HCT116 (cell line): ENCODE measurements at regions not wholly inside any gene's neighbourhood (a gene's known extent, or its start where the extent isn't known, plus 50 kb on each side); places are given as distances from the start of the nearest gene placed in this dataset.

Source experiments
- ATAC-seq: fragments of 200-7000 bp; cut with Tn5 transposase; 2 replicates; pipeline ENCODE4 v1.9.1; 2020; ENCODE audit warnings: mild to moderate bottlenecking, moderate library complexity
- BruUV-seq: library from RNA; stranded (reverse); fragments of 400-500 nt; replicated peaks from 2 replicates; lab custom pipeline; 2021; lab: Mats Ljungman, UMichigan
- CTCF ChIA-PET: fragments of 300-600 bp; sonication (Branson Sonifier 250); formaldehyde crosslinking; loops from one replicate; lab custom pipeline; 2021; ENCODE audit warnings: antibody characterized with exemption; lab: Charles Lee
- POLR2A ChIA-PET: fragments of 300-600, 350-600 bp; sonication (Branson Sonifier 250); formaldehyde crosslinking; loops from one replicate; lab custom pipeline; 2021; ENCODE audit warnings: antibody characterized with exemption; lab: Charles Lee
- RAD21 ChIA-PET, 2 experiments: fragments of 300-600 bp; sonication (Branson Sonifier 250); formaldehyde crosslinking; loops; one replicate each; lab custom pipeline; 2023; ENCODE audit warnings: low total read pairs in 2 of 2; ENCODE audit not compliant: uncharacterized antibody in 2 of 2, unreplicated experiment in 2 of 2, low non-redundant PET in 1 of 2; lab: Charles Lee
- DNase-seq: peaks from one replicate; pipeline ENCODE4 v3.0.0-alpha.2; 2010; ENCODE audit warnings: low read depth, low spot score
- H2AFZ ChIP-seq: fragments of 200-600 bp; shearing (Covaris generic), sonication (generic); 2 replicates; pipeline ENCODE4 v1.6.1; 2017; ENCODE audit warnings: low read depth, mixed run types, mixed read lengths, antibody characterized with exemption, low read length; ENCODE audit not compliant: poor library complexity, severe bottlenecking
- H3K27ac ChIP-seq: 2 replicates; pipeline ENCODE4 v1.5.1; 2012; ENCODE audit warnings: low read depth, low read length
- H3K27me3 ChIP-seq: fragments of 200-600 bp; sonication (generic); 2 replicates; pipeline ENCODE4 v1.6.1; 2016; ENCODE audit warnings: mixed run types, low read length, mixed read lengths; ENCODE audit not compliant: insufficient read depth
- H3K36me3 ChIP-seq, 2 experiments: fragments of 200-500 bp in 1 of 2; fragments of 200-600 bp in 1 of 2; sonication (Bioruptor generic) in 1 of 2; sonication (generic) in 1 of 2; 2 replicates each; pipeline versions ENCODE4 v1.5.1 to v1.6.1; 2014 to 2016; ENCODE audit warnings: low read length in 2 of 2, inconsistent platforms in 1 of 2, mixed read lengths in 1 of 2, mixed run types in 1 of 2; ENCODE audit not compliant: insufficient read depth in 2 of 2, control insufficient read depth in 1 of 2
- H3K4me1 ChIP-seq, 2 experiments: fragments of 200-600 bp in 1 of 2; sonication (generic) in 1 of 2; 2 replicates each; pipeline versions ENCODE4 v1.5.1 to v1.6.1; 2012 to 2017; ENCODE audit warnings: low read length in 2 of 2, inconsistent platforms in 1 of 2, mild to moderate bottlenecking in 1 of 2, mixed read lengths in 1 of 2, mixed run types in 1 of 2, moderate library complexity in 1 of 2; ENCODE audit not compliant: insufficient read depth in 2 of 2, control insufficient read depth in 1 of 2
- H3K4me2 ChIP-seq: fragments of 200-600 bp; sonication (generic); 2 replicates; pipeline ENCODE4 v1.6.1; 2017; ENCODE audit warnings: mixed run types, low read length, mixed read lengths
- H3K4me3 ChIP-seq, 2 experiments: fragments of 200-600 bp in 1 of 2; sonication (generic) in 1 of 2; replicated peaks in 1 of 2; 2 replicates each; pipeline ENCODE4 v1.5.1; 2011 to 2016; ENCODE audit warnings: low read length in 2 of 2, control low read depth in 1 of 2, low read depth in 1 of 2, mild to moderate bottlenecking in 1 of 2, mixed read lengths in 1 of 2, mixed run types in 1 of 2
- H3K79me2 ChIP-seq: fragments of 200-600 bp; sonication (generic); 2 replicates; pipeline ENCODE4 v1.6.1; 2017; ENCODE audit warnings: mild to moderate bottlenecking, mixed run types, low read length, moderate library complexity, mixed read lengths; ENCODE audit not compliant: insufficient read depth
- H3K9ac ChIP-seq: fragments of 200-600 bp; sonication (generic); 2 replicates; pipeline ENCODE4 v1.6.1; 2016; ENCODE audit warnings: low read length, mixed read lengths
- H3K9me2 ChIP-seq: fragments of 200-600 bp; sonication (generic), shearing (Covaris generic); 2 replicates; pipeline ENCODE4 v1.6.1; 2017; ENCODE audit warnings: mixed run types, mild to moderate bottlenecking, moderate library complexity; ENCODE audit not compliant: insufficient read depth
- H3K9me3 ChIP-seq, 2 experiments: fragments of 200-500 bp in 1 of 2; fragments of 200-600 bp in 1 of 2; sonication (Bioruptor generic) in 1 of 2; sonication (generic) in 1 of 2; 2 replicates each; pipeline ENCODE4 v1.6.1; 2014 to 2017; ENCODE audit warnings: low read length in 2 of 2, mixed read lengths in 2 of 2, inconsistent platforms in 1 of 2, low read depth in 1 of 2, mild to moderate bottlenecking in 1 of 2, mixed run types in 1 of 2, moderate library complexity in 1 of 2; ENCODE audit not compliant: control insufficient read depth in 1 of 2, insufficient read depth in 1 of 2
- H4K20me1 ChIP-seq: fragments of 200-600 bp; sonication (generic), shearing (Covaris generic); 2 replicates; pipeline ENCODE4 v1.6.1; 2017; ENCODE audit warnings: mixed run types, mild to moderate bottlenecking, moderate library complexity; ENCODE audit not compliant: insufficient read depth
- CEBPB ChIP-seq: IDR thresholded peaks from 2 replicates; pipeline ENCODE4 v1.6.1; 2012; ENCODE audit warnings: low read depth
- CTCF ChIP-seq, 3 experiments: fragments of 200-600 bp in 1 of 3; sonication (generic) in 1 of 3; IDR thresholded peaks in 2 of 3; conservative IDR thresholded peaks in 1 of 3; 2 replicates each; pipeline ENCODE4 v1.5.1; 2012 to 2017; ENCODE audit warnings: low read depth in 2 of 3, low read length in 2 of 3, antibody characterized with exemption in 1 of 3, borderline replicate concordance in 1 of 3, control low read depth in 1 of 3, mild to moderate bottlenecking in 1 of 3, mixed read lengths in 1 of 3, mixed run types in 1 of 3, moderate library complexity in 1 of 3; ENCODE audit not compliant: insufficient read depth in 1 of 3
- EGR1 ChIP-seq: IDR thresholded peaks from 2 replicates; pipeline ENCODE4 v1.6.1; 2012; ENCODE audit warnings: low read depth
- ELF1 ChIP-seq: IDR thresholded peaks from 2 replicates; pipeline ENCODE4 v1.6.1; 2012; ENCODE audit warnings: low read depth, borderline replicate concordance
- EZH2 ChIP-seq: fragments of 200-600 bp; sonication (generic); IDR thresholded peaks from 2 replicates; pipeline ENCODE4 v1.6.1; 2017; ENCODE audit warnings: antibody characterized with exemption, mixed run types
- EZH2phosphoT487 ChIP-seq: fragments of 200-600 bp; IDR thresholded peaks from 2 replicates; pipeline ENCODE4 v1.6.1; 2018; ENCODE audit warnings: antibody characterized with exemption, borderline replicate concordance
- FOSL1 ChIP-seq: IDR thresholded peaks from 2 replicates; pipeline ENCODE4 v1.6.1; 2012; ENCODE audit warnings: low read depth
- JUND ChIP-seq: IDR thresholded peaks from 2 replicates; pipeline ENCODE4 v1.6.1; 2012
- MAX ChIP-seq: IDR thresholded peaks from 2 replicates; pipeline ENCODE4 v1.6.1; 2012
- POLR2A ChIP-seq: IDR thresholded peaks from 2 replicates; pipeline ENCODE4 v1.7.0; 2011; ENCODE audit warnings: borderline replicate concordance; ENCODE audit not compliant: insufficient read depth, insufficient read length; ENCODE audit errors: extremely low read depth
- POLR2AphosphoS5 ChIP-seq: IDR thresholded peaks from 2 replicates; pipeline ENCODE4 v1.6.1; 2011; ENCODE audit warnings: mild to moderate bottlenecking, low read depth, low read length, moderate library complexity
- RAD21 ChIP-seq: IDR thresholded peaks from 2 replicates; pipeline ENCODE4 v1.6.1; 2012; ENCODE audit warnings: low read depth, mild to moderate bottlenecking
- SP1 ChIP-seq: IDR thresholded peaks from 2 replicates; pipeline ENCODE4 v1.6.1; 2012; ENCODE audit warnings: low read depth
- SRF ChIP-seq: IDR thresholded peaks from 2 replicates; pipeline ENCODE4 v1.6.1; 2012; ENCODE audit warnings: low read depth
- TCF7L2 ChIP-seq: IDR thresholded peaks from 2 replicates; pipeline ENCODE4 v1.7.0; 2011; ENCODE audit warnings: borderline replicate concordance, inconsistent platforms; ENCODE audit not compliant: insufficient read depth, insufficient read length; ENCODE audit errors: extremely low read depth
- YY1 ChIP-seq: IDR thresholded peaks from 2 replicates; pipeline ENCODE4 v1.6.1; 2011; ENCODE audit warnings: low read length, low read depth, moderate library complexity, mild to moderate bottlenecking; ENCODE audit not compliant: insufficient replicate concordance; ENCODE audit errors: extremely low read depth
- ZFX ChIP-seq: fragments of 450-650 bp; IDR thresholded peaks from 2 replicates; pipeline ENCODE4 v1.6.1; 2017
- intact Hi-C: fragments of 100-400 bp; cut with micrococcal nuclease; formaldehyde crosslinking; loops from 2 replicates; pipeline ENCODE4 v1.10.0; 2022
- TF ChIP-seq, protein P1 (sequence below): IDR thresholded peaks from 2 replicates; pipeline ENCODE4 v1.6.1; 2011; ENCODE audit warnings: mild to moderate bottlenecking, low read length, moderate library complexity; ENCODE audit not compliant: insufficient replicate concordance; ENCODE audit errors: extremely low read depth
- TF ChIP-seq, protein P2 (sequence below): IDR thresholded peaks from 2 replicates; pipeline ENCODE4 v1.6.1; 2012

- intact Hi-C loops = no loop called here
- H3K4me3 ChIP-seq = no peak overlapping the region
These were observed 494.7 kb downstream of the TRAM1L1 start for GRCh38 chr4:116590648-116591047.

More at GRCh38 chr4:116590648-116591047, 494.7 kb downstream of the TRAM1L1 start:
- no peaks in the 10 kb centered on the region for H3K79me2 ChIP-seq
- POLR2A ChIA-PET = no interaction called here
- no TSS peak for BruUV-seq
- no peak overlapping the region for H3K9ac ChIP-seq
- TF ChIP-seq EGR1 (no peak), ZFX (no peak), EZH2phosphoT487 (no peak), FOSL1 (no peak), MAX (no peak), POLR2AphosphoS5 (no peak), EZH2 (no peak), CTCF (IDR thresholded peaks at IDR 0.05 in 2 of 3, conservative IDR thresholded peaks at IDR 0.05 in 1 of 3; ENCODE audit: borderline replicate concordance in 1 of 3, insufficient read depth in 1 of 3, low read depth in 2 of 3, low read length in 2 of 3) (no peak), RAD21 (no peak), SRF (no peak), POLR2A (no peak), CEBPB (no peak), YY1 (no peak), SP1 (no peak), TCF7L2 (no peak), JUND (no peak), ELF1 (no peak)
- TF ChIP-seq, protein P1, sequence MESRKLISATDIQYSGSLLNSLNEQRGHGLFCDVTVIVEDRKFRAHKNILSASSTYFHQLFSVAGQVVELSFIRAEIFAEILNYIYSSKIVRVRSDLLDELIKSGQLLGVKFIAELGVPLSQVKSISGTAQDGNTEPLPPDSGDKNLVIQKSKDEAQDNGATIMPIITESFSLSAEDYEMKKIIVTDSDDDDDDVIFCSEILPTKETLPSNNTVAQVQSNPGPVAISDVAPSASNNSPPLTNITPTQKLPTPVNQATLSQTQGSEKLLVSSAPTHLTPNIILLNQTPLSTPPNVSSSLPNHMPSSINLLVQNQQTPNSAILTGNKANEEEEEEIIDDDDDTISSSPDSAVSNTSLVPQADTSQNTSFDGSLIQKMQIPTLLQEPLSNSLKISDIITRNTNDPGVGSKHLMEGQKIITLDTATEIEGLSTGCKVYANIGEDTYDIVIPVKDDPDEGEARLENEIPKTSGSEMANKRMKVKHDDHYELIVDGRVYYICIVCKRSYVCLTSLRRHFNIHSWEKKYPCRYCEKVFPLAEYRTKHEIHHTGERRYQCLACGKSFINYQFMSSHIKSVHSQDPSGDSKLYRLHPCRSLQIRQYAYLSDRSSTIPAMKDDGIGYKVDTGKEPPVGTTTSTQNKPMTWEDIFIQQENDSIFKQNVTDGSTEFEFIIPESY = no peak
- TF ChIP-seq, protein P2, sequence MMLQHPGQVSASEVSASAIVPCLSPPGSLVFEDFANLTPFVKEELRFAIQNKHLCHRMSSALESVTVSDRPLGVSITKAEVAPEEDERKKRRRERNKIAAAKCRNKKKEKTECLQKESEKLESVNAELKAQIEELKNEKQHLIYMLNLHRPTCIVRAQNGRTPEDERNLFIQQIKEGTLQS = no peak
- DNase-seq (no peak), ATAC-seq (no peak)
- CTCF ChIA-PET = no interaction called here
- no peaks in the 10 kb centered on the region for H3K9me3 ChIP-seq
- no peaks in the 10 kb centered on the region for H3K36me3 ChIP-seq
- no peaks in the 10 kb centered on the region for H3K9me2 ChIP-seq
- H3K4me2 ChIP-seq = no peak overlapping the region
- no peak overlapping the region for H3K27ac ChIP-seq
- H4K20me1 ChIP-seq = no peaks in the 10 kb centered on the region
- no peaks in the 10 kb centered on the region for H3K4me1 ChIP-seq
- RAD21 ChIA-PET = no interaction called here
- H3K27me3 ChIP-seq = no peaks in the 10 kb centered on the region
- no peak overlapping the region for H2AFZ ChIP-seq
